GM12874 (cell line): ENCODE measurements at regions not wholly inside any gene's neighbourhood (a gene's known extent, or its start where the extent isn't known, plus 50 kb on each side); places are given as distances from the start of the nearest gene placed in this dataset.

Experiments
- TF ChIP-seq, protein P1 (sequence below): IDR thresholded peaks from 2 replicates; pipeline ENCODE4 v1.5.1; 2011; ENCODE audit warnings: low read depth, mild to moderate bottlenecking, control low read depth, low read length, moderate library complexity; ENCODE audit not compliant: insufficient read depth

DNA sequence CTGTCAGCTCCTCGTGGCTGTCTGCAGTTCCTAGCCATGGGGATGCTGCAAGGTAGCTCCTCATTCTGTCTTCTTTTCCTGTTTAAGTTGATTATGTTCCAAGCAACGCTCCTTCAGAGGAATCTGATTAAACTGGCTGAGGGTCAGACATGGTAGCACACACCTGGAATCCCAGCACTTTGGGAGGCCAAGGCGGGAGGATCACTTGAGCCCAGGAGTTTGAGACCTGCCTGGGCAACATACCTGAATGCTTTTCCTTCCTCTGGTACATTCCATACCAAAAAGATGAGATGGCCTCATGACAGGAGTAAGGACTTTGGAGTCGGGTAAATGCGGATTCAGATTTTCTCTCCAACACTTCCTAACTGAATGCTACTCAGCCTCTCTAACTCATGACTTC, 246.8 kb upstream of the JARID2 start:
- TF ChIP-seq, protein P1, sequence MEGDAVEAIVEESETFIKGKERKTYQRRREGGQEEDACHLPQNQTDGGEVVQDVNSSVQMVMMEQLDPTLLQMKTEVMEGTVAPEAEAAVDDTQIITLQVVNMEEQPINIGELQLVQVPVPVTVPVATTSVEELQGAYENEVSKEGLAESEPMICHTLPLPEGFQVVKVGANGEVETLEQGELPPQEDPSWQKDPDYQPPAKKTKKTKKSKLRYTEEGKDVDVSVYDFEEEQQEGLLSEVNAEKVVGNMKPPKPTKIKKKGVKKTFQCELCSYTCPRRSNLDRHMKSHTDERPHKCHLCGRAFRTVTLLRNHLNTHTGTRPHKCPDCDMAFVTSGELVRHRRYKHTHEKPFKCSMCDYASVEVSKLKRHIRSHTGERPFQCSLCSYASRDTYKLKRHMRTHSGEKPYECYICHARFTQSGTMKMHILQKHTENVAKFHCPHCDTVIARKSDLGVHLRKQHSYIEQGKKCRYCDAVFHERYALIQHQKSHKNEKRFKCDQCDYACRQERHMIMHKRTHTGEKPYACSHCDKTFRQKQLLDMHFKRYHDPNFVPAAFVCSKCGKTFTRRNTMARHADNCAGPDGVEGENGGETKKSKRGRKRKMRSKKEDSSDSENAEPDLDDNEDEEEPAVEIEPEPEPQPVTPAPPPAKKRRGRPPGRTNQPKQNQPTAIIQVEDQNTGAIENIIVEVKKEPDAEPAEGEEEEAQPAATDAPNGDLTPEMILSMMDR: no peak

DNA sequence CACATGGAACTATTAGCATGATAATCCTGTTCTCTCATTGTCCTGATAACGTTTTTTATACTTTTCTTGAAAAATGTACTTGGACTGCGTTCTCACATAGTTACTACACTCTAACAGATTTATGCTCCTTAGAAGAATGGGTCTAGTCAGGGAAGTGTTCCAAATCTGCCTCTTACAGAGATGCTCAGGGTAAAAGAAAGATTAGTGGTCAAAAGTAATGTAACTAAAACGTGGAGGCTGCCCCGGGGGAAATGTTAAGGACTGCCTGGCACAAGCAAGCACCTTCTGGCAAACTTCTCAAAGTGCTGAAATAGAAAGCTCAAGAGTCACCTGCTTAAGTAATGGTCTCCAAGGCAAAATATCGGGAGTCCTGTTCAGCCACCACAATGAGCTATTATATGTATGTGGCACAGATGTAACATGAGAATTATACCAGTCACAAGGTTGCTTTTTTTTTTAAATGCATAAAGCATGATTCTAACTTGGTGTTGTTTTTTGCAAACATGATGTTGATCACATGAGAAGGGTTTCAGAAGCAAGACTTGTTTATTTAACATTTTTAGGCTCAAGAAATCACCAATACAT, 244.5 kb upstream of the JARID2 start:
- TF ChIP-seq, protein P1: no peak

DNA sequence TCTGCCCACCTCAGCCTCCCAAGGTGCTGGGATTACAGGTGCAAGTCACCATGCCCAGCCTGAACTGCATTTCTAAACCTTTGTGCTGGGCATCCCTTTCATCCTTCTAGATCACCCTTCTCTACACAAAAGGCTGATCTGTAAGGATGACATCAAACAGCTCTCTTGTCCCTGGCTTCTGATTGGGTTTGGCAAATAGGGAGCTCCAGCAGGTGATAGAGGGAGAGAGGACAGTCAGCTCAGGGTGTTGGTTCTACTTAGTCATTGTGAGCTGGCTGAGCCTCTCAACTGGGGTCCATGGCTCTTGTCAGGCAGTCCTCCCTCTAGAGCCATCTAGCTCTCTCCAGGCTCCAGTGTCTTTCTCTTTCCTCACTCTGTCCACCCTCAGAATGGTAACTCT, 237.6 kb upstream of the JARID2 start:
- TF ChIP-seq, protein P1: no peak

DNA sequence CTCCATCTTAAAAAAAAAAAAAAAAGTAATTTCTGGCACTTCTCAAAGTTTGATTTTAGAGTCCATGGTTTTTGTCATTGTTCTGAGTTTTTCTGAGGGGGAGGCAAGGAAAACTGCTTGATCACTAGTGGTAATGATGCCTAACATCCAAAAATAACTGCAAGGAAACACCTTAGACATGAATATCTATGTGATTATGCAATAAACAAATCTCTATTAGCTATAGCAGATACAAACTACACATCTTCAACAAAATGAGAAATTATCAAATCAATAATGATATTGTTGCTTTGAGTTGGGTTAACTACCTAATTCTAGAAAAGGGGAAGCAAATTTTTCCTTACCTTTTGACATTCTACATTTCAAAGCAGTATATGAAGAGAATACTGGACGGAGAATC, 230.9 kb upstream of the JARID2 start:
- TF ChIP-seq, protein P1: no peak

DNA sequence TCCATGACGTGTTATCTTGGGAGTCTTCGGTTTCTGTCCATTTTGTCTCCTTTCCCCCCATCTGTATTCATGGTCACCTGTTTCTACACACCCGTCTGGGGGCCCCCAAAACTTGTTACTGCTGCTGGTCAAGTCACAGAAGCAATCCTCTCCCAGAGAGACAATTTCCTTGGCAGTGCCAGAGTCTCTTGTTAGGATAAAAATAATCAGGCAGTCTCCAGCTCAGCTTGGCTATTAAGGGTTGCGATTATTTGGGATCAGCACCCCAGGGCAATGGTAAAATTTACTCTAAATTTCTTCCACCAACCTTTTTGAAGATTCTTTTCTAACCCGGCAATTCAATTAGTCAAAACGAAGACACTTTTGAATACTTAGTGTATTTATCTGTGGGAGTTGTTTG, 229.1 kb upstream of the JARID2 start:
- TF ChIP-seq, protein P1: no peak

DNA sequence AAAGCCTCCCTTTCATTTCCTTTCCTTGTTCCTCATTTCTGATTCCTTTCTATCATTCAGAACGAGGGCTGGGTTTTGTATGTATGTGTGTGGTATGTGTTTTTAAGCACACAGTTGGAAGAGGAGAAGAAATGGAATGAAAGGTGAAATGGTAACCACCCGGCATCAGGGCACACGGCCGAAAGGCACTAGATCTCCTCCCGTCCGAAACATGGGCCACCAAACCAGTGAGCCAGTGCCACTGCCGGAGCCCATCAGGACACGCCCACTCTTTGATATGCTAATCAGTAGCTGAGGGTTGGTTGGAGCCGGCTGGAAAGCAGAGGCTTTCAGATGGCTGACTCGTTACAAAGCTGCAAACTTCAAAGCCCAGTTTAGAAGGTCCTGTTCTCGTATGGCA, 228.6 kb upstream of the JARID2 start:
- TF ChIP-seq, protein P1: no peak

GRCh38 chr6:15017803-15018202, 228.1 kb upstream of the JARID2 start:
- TF ChIP-seq, protein P1: no peak
